PC-3 (cell line): ENCODE measurements at regions not wholly inside any gene's neighbourhood (a gene's known extent, or its start where the extent isn't known, plus 50 kb on each side); places are given as distances from the start of the nearest gene placed in this dataset.
A peak's percentile ranks its signal among the peaks of the same experiment; 100 is the strongest.

Source experiments
- ATAC-seq: fragments of 200-7000 bp; cut with Tn5 transposase; 2 replicates; pipeline ENCODE4 v1.9.1; 2020; ENCODE audit warnings: mild to moderate bottlenecking, moderate library complexity
- BruUV-seq: library from RNA; stranded (reverse); fragments of 400-500 nt; replicated peaks from 2 replicates; lab custom pipeline; 2021; lab: Mats Ljungman, UMichigan
- CTCF ChIA-PET: fragments of 300-600 bp; sonication (Branson Sonifier 250); formaldehyde crosslinking; loops from one replicate; lab custom pipeline; 2022; ENCODE audit warnings: antibody characterized with exemption; lab: Charles Lee
- POLR2A ChIA-PET: fragments of 300-600 bp; sonication (Branson Sonifier 250); formaldehyde crosslinking; loops from one replicate; lab custom pipeline; 2022; ENCODE audit warnings: antibody characterized with exemption; ENCODE audit not compliant: unreplicated experiment; lab: Charles Lee
- DNase-seq: peaks from one replicate; pipeline ENCODE4 v3.0.0-alpha.2; 2015
- H2AFZ ChIP-seq: fragments of 300-600 bp; sonication (generic); 2 replicates; pipeline ENCODE4 v1.6.0; 2016; ENCODE audit warnings: antibody characterized with exemption, low read length
- H3F3A ChIP-seq: fragments of 300-600 bp; sonication (generic); one replicate; pipeline ENCODE4 v1.6.0; 2017; ENCODE audit warnings: antibody characterized with exemption, low read length, control low read depth, mild to moderate bottlenecking; ENCODE audit not compliant: unreplicated experiment
- H3K27ac ChIP-seq: fragments of 300-600 bp; sonication (generic); 2 replicates; pipeline ENCODE4 v1.5.1; 2016; ENCODE audit warnings: mild to moderate bottlenecking, low read length
- H3K27me3 ChIP-seq: fragments of 300-600 bp; sonication (generic); 2 replicates; pipeline ENCODE4 v1.6.1; 2016; ENCODE audit warnings: low read length, mixed read lengths
- H3K36me3 ChIP-seq: fragments of 300-600 bp; sonication (generic); 2 replicates; pipeline ENCODE4 v1.6.1; 2016; ENCODE audit warnings: low read depth, mixed run types, low read length, mixed read lengths
- H3K4me1 ChIP-seq: fragments of 300-600 bp; sonication (generic); 2 replicates; pipeline ENCODE4 v1.5.1; 2016; ENCODE audit warnings: low read length; ENCODE audit not compliant: insufficient read depth
- H3K4me2 ChIP-seq: fragments of 300-600 bp; sonication (generic); 2 replicates; pipeline ENCODE4 v1.6.0; 2016; ENCODE audit warnings: low read length
- H3K4me3 ChIP-seq: fragments of 300-600 bp; sonication (generic); 2 replicates; pipeline ENCODE4 v1.5.1; 2016; ENCODE audit warnings: mild to moderate bottlenecking, low read length, mixed read lengths
- H3K79me2 ChIP-seq: fragments of 300-600 bp; sonication (generic); 2 replicates; pipeline ENCODE4 v1.6.1; 2017; ENCODE audit warnings: low read length, mixed read lengths
- H3K9ac ChIP-seq: fragments of 300-600 bp; sonication (generic); 2 replicates; pipeline ENCODE4 v1.6.0; 2016; ENCODE audit warnings: mild to moderate bottlenecking, low read length
- H3K9me2 ChIP-seq: fragments of 300-600 bp; sonication (generic); replicated peaks from 2 replicates; pipeline ENCODE4 v1.6.1; 2016; ENCODE audit warnings: mixed run types, low read length, mixed read lengths
- H3K9me3 ChIP-seq: fragments of 300-600 bp; sonication (generic); 2 replicates; pipeline ENCODE4 v1.6.1; 2016; ENCODE audit warnings: low read length, mixed read lengths
- H4K20me1 ChIP-seq: fragments of 300-600 bp; sonication (generic); 2 replicates; pipeline ENCODE4 v1.6.1; 2016; ENCODE audit warnings: low read length, mixed read lengths
- CTCF ChIP-seq: fragments of 300-600 bp; sonication (generic); conservative IDR thresholded peaks from 2 replicates; pipeline ENCODE4 v1.5.1; 2017; ENCODE audit warnings: antibody characterized with exemption, low read depth, mild to moderate bottlenecking, low read length
- EZH2 ChIP-seq: fragments of 300-600 bp; sonication (generic); IDR thresholded peaks from one replicate; pipeline ENCODE4 v1.6.1; 2017; ENCODE audit warnings: antibody characterized with exemption, mild to moderate bottlenecking, low read length; ENCODE audit not compliant: unreplicated experiment
- EZH2phosphoT487 ChIP-seq: fragments of 300-600 bp; sonication (generic); IDR thresholded peaks from 2 replicates; pipeline ENCODE4 v1.6.1; 2018; ENCODE audit warnings: mild to moderate bottlenecking, antibody characterized with exemption, low read length, borderline replicate concordance
- intact Hi-C: fragments of 100-400 bp; cut with micrococcal nuclease; formaldehyde crosslinking; loops from 2 replicates; pipeline ENCODE4 v1.9.0; 2023

GRCh38 chr10:21292763-21293517 is 232.5 kb downstream of the SKIDA1 start:
- peak overlapping the region; percentile 60 for H3K4me3 ChIP-seq
- H3K4me1 ChIP-seq, result peaks cover 14% of the 10 kb centered on the region
- H3F3A ChIP-seq, result no peaks in the 10 kb centered on the region
- H4K20me1 ChIP-seq, result no peaks in the 10 kb centered on the region
- H3K27ac ChIP-seq, result peak overlapping the region; percentile 55
- peak; percentile 89 for ATAC-seq
- no peaks in the 10 kb centered on the region for H3K79me2 ChIP-seq
- intact Hi-C loops, result loop anchor here (5.0 kb wide), 2 partner anchors 69 to 204 kb away; no protein-coding TSS in a partner anchor
- no peaks in the 10 kb centered on the region for H3K27me3 ChIP-seq
- H3K9me2 ChIP-seq, result no peaks in the 10 kb centered on the region
- ChIA-PET POLR2A (interaction anchor here (0.5 to 0.6 kb wide), 4 partner anchors 35 to 233 kb away, joined by 3 to 8 read pairs (median 4); partner anchors contain the start of gene SKIDA1), CTCF (no interaction called here)
- H3K4me2 ChIP-seq, result peak overlapping the region; percentile 78
- peak; percentile 92 for DNase-seq
- BruUV-seq, result no TSS peak
- H3K9me3 ChIP-seq, result no peaks in the 10 kb centered on the region
- H3K9ac ChIP-seq, result peak overlapping the region; percentile 9; the same call in 1 of the 2 replicates
- H3K36me3 ChIP-seq, result no peaks in the 10 kb centered on the region
- H2AFZ ChIP-seq, result peak overlapping the region; percentile 64
- TF ChIP-seq EZH2phosphoT487, result no peak
- no peak for TF ChIP-seq EZH2

GRCh38 chr10:21290499-21291160 is 234.9 kb downstream of the SKIDA1 start:
- Histone ChIP-seq H3F3A (no peaks in the 10 kb centered on the region), H4K20me1 (no peaks in the 10 kb centered on the region), H2AFZ (no peak overlapping the region), H3K27ac (no peak overlapping the region), H3K9me3 (no peaks in the 10 kb centered on the region), H3K4me1 (peaks cover 18% of the 10 kb centered on the region), H3K4me3 (no peak overlapping the region), H3K27me3 (no peaks in the 10 kb centered on the region), H3K9ac (no peak overlapping the region), H3K9me2 (no peaks in the 10 kb centered on the region), H3K4me2 (no peak overlapping the region), H3K79me2 (no peaks in the 10 kb centered on the region), H3K36me3 (no peaks in the 10 kb centered on the region)
- no peak for ATAC-seq
- CTCF ChIA-PET, result no interaction called here
- no peak for DNase-seq
- TF ChIP-seq EZH2 (no peak), EZH2phosphoT487 (no peak), CTCF (no peak)
- POLR2A ChIA-PET, result no interaction called here
- intact Hi-C loops, result loop anchor here (5.0 kb wide), 2 partner anchors 72 to 207 kb away; no protein-coding TSS in a partner anchor
- BruUV-seq, result no TSS peak

- ATAC-seq, result no peak
- Histone ChIP-seq H3K79me2 (no peaks in the 10 kb centered on the region), H3K4me2 (no peak overlapping the region), H3K4me1 (peaks cover 25% of the 10 kb centered on the region), H2AFZ (no peak overlapping the region), H3K27ac (no peak overlapping the region), H3K36me3 (no peaks in the 10 kb centered on the region), H3F3A (no peaks in the 10 kb centered on the region), H3K9me3 (no peaks in the 10 kb centered on the region), H3K27me3 (no peaks in the 10 kb centered on the region), H3K4me3 (no peak overlapping the region), H3K9me2 (no peaks in the 10 kb centered on the region), H4K20me1 (no peaks in the 10 kb centered on the region), H3K9ac (no peak overlapping the region)
- intact Hi-C loops, result loop anchor here (5.0 kb wide), 2 partner anchors 72 to 207 kb away; no protein-coding TSS in a partner anchor
- no TSS peak for BruUV-seq
- no peak for TF ChIP-seq EZH2
- ChIA-PET CTCF (no interaction called here), POLR2A (no interaction called here)
- DNase-seq, result no peak
Measured at GRCh38 chr10:21289961-21290360, 235.5 kb downstream of the SKIDA1 start.
